Hematopoietic multipotent progenitor cell (in vitro differentiated cells): ENCODE measurements at regions not wholly inside any gene's neighbourhood (a gene's known extent, or its start where the extent isn't known, plus 50 kb on each side); places are given as distances from the start of the nearest gene placed in this dataset.

ENCODE experiments used
- DNase-seq, 3 donors: peaks; one replicate each; pipeline ENCODE4 v3.0.0-alpha.2; 2011 to 2015; ENCODE audit warnings: low read depth in 2 of 3, low spot score in 2 of 3

GRCh38 chr22:44403602-44404329 is 91.0 kb upstream of the SHISAL1 start:
- DNase-seq: no peak

GRCh38 chr22:44403166-44403565 is 90.4 kb upstream of the SHISAL1 start:
- DNase-seq: no peak

GRCh38 chr22:44402196-44403111 is 89.7 kb upstream of the SHISAL1 start:
- DNase-seq: no peak

GRCh38 chr22:44401783-44402110 is 89.0 kb upstream of the SHISAL1 start:
- DNase-seq: no peak

- DNase-seq: no peak
These were observed 88.0 kb upstream of the SHISAL1 start for GRCh38 chr22:44400763-44401060.

GRCh38 chr22:44399906-44400762 is 87.4 kb upstream of the SHISAL1 start:
- DNase-seq: no peak

- no peak for DNase-seq
These were observed 86.4 kb upstream of the SHISAL1 start for GRCh38 chr22:44398856-44399837.

GRCh38 chr22:44396727-44397722 is 84.3 kb upstream of the SHISAL1 start:
- no peak for DNase-seq

- DNase-seq: no peak
These were observed 83.4 kb upstream of the SHISAL1 start for GRCh38 chr22:44396021-44396726.

- DNase-seq: no peak
These were observed 82.6 kb upstream of the SHISAL1 start for GRCh38 chr22:44395118-44396005.

- no peak for DNase-seq
These were observed 81.7 kb upstream of the SHISAL1 start for GRCh38 chr22:44394246-44395117.

GRCh38 chr22:44393066-44393465 is 80.3 kb upstream of the SHISAL1 start:
- no peak for DNase-seq

- no peak for DNase-seq
These were observed 79.7 kb upstream of the SHISAL1 start for GRCh38 chr22:44392446-44392921.

- DNase-seq: no peak
These were observed 79.0 kb upstream of the SHISAL1 start for GRCh38 chr22:44391481-44392445.

GRCh38 chr22:44391015-44391414 is 78.3 kb upstream of the SHISAL1 start:
- no peak for DNase-seq
